HG02571 (cell line): ENCODE measurements at regions not wholly inside any gene's neighbourhood (a gene's known extent, or its start where the extent isn't known, plus 50 kb on each side); places are given as distances from the start of the nearest gene placed in this dataset.
"Not testable (repeated sequence)": the region's sequence is repeated elsewhere in the genome, so short reads cannot be mapped to it uniquely, and the experiment has no call there.

Experiments used
- ATAC-seq: cut with Tn5 transposase; IDR thresholded peaks from one replicate; pipeline ENCODE4 v1.9.1; 2021; ENCODE audit warnings: mild to moderate bottlenecking, moderate library complexity; ENCODE audit not compliant: unreplicated experiment

DNA sequence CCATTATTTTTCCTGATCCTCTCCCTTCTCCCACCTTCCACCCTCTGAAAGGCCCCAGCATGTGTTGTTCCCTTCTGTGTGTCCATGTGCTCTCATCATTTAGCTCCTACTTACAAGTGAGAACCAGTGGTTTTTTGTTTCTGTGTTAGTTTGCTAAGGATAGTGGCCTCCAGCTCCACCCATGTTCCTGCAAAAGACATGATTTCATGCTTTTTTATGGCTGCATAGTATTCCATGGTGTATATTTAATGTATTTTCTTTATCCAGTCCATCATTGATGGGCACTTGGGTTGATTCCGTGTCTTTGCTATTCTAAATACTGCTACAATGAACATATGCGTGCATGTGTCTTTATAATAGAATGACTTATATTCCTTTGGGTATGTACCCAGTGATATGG is 89.4 kb upstream of the C1orf174 start:
- no peak for ATAC-seq

DNA sequence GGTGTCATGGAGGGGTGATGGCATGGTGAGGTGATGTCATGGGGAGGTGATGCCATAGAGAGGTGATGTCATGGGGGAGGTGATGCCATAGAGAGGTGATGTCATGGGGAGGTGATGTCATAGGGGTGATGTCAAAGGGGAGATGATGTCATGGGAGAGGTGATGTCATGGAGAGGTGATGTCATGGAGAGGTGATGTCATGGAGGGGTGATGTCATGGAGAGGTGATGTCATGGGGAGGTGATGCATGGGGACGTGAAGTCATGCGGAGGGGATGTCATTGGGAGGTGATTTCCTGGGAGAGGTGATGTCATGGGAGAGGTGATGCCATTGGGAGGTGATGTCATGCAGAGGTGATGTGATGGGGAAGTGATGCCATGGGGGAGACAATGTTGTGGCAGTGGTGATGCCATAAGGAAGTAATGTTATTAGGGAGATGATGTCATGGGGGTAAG is 92.1 kb upstream of the C1orf174 start:
- ATAC-seq, result no peak

DNA sequence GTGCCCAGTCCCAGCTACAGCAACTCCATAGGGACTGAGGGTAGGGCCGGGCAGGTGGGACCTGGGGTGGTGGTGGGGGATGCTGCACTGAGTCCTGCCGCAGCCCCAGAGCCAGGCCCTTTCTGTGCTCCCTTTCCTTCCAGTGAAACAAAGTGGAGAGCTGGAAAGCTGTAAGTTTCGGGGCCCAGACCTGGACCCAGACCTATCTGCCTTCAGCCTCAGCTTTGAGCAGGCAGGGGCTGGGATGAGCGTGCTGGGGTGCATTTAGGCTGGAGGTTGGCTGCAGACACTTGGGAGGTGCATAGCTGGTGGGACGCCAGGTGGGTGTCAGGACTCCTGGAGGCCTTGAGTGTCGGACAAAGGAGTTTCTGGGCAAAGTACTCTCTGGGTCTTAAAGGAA is 92.7 kb upstream of the C1orf174 start:
- no peak for ATAC-seq

DNA sequence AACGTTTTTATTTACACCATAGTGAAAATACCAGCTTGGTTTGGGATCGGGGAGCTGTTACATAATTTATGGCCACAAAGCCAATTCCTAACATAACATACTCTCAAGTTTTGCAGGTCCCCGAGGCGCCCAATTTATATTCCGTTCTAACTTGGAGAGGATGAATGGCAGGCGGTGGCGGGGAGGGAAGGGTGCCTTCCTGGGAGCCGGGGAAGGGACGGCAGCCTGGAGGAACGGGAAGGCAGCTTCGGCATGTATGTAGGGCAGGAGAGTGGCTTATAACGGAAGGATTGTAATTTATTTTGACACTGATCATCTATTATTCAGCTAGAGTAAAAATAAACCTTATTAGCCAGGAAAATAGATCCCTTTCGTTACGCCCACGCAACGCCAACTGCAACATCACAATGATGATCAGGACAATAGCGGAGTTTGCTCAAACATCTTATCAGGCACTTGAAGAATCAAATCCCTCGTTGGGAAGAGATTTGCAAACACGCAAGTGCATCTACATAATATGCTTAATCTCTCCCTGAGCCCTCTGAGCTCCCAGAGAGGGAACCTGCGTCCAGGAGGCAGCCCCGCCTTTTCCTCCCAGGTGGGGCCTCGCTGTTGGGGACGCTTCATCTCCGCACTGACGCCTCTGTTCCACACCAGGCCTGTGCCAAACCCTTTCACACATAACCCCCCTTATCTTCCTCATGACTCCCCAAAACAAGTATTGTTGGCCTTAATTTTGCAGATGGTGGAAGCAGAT is 93.7 kb upstream of the C1orf174 start:
- ATAC-seq, result no peak

DNA sequence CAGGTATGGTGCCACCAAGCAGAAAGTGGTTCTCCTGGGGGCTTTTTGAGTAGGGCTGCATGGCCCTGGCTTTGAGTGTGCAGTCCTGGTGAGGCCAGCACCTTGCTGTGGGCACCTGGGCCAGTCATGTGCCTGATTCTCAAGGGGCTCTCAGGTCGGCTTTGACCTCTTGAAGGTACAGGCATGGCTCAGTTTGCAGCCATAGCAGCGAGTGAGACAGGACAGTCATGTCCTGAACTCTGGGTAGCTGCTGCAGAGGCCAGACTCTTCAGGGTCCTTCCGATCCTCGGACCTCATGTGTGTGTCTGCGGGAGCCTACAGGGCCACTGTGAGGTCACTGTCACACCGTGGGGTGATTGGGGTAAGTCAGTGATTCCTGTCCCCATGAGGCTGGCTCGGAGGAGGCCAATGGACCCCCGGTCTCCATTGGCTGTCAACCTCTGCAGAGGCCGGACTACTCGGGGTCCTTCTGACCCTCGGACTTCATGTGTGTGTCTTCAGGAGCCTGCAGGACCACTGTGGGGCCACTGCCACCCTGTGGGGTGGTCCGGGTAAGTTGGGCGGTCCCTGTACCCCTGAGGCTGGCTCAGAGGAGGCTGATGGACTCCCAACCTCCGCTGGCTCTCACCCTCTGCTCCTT is 95.2 kb upstream of the C1orf174 start:
- no peak for ATAC-seq

DNA sequence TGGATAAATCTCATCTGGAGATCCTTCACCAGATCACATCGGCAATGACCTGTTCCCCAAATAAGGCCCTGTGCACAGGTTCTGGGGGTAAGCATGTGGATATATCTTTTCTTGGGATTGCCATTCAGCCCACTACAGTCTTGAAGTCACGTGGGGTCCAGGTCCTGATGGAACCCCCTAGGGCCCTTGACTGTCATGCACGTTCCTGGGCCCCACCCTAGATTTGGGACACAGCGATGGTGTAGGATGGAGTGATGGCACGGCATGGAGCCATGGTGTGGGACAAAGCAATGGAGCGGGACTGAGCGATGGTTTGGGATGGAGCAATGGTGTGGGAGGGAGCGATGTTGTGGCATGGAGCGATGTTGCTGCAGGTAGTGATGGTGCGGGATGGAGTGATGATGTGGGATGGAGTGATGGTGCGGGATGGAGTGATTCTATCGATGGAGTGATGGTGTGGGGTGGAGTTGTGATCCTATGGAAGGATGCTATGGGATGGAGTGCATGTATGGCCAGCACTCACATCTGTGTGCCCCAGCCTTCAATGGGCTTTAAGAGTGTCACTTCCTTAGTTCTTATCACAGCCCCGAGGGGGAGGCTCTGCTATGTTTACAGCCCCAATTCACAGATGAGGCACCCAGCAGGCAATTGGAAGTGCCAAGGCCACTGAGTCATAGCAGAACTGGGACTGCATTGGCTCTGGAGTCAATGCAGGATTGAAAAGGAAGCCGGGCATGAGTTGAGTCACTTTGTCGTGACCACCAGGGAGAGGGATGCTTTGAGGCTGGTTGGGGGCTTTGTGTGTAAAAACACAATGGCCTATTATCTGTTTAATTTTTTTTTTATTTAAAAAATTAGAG is 97.0 kb upstream of the C1orf174 start:
- no peak for ATAC-seq

DNA sequence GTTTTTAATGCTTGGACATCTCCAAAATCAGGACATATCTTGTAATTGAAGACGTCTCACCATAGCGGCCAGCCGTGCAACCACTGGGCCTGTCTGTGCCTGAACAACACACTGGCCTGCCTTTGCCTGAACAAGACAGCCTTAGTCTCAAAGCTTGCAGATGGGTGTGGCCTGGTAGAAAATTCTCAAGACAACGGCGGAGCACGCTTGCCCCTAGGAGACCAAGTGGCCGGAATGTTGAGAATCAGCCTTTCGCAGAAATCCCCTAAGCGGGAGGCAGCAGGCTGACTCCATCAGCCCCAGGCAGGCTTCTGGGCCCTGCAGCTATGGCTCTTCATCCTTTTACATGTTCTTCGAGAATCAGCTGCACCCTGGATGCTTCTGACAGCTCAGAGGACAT is 98.0 kb upstream of the C1orf174 start:
- no peak for ATAC-seq

DNA sequence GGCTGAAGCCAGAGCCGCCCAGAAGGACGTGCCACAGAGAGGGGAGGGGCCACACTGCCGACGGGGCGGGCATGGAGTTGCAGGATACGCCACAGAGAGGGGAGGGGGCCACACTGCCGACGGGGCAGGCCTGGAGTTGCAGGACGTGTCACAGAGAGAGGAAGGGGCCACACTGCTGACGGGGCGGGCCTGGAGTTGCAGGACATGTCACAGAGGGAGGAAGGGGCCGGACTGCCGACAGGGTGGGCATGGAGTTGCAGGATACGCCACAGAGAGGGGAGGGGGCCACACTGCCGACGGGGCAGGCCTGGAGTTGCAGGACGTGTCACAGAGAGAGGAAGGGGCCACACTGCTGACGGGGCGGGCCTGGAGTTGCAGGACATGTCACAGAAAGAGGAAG is 99.4 kb upstream of the C1orf174 start:
- not testable (repeated sequence) for ATAC-seq

DNA sequence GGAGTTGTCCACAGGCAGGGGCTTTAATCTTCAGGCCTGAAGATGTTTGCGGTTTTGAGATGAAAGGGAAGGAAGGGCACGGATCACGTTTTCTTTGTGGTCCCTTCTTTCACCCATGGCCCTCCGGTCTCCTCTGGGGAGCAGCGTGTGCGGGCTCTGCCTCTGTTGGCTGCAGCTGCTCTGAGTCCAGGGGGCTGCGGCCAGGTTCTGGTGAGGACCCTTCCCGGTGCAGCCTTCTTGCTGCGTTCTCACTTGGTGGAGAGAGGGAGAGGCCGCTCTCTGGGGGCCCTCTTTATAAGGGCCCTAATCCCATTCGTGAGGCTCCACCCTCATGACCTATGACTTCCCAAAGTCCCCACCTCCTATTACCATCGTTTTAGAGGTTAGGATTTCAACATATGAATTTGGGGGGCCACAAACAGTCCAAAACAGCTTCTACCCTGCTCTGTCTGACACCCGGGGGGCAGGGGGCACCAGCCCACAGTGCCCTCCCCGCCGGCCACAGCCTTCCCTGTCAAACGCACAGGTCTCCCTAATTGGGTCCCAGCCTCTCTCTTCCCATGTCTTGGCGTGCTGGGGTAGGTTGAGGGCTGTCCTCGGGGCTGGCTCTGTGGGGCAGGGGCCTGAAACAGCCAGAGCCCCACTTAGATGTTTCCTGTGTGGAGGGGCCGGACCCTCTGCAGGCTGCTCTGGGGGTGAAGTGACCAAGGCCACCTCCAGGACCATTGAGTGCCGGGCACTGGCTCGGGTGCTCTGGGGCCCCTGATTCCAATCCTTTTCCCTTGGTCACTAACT is 100.1 kb upstream of the C1orf174 start:
- ATAC-seq, result no peak

DNA sequence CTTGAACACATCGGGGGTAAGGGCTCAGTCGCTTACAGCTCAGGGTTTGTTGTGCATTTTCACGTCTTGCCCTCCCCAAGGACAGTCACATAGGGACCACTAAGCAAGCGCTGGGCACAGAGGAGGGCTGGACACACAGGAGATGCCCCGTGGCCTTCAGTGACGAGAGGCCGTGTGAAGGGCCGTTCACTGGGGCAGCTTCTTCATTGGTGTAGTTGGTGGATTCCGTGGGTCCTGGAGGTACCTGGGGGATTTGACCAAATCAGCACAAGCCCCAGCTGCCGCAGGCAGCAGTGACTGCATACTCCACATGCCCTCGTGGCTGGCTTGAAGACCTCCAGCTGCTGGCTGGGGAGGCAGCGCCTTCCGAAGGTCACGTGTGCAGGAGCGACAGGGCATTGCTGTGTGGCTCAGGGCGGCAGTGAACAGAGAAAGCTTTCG is 100.8 kb upstream of the C1orf174 start:
- ATAC-seq, result no peak

DNA sequence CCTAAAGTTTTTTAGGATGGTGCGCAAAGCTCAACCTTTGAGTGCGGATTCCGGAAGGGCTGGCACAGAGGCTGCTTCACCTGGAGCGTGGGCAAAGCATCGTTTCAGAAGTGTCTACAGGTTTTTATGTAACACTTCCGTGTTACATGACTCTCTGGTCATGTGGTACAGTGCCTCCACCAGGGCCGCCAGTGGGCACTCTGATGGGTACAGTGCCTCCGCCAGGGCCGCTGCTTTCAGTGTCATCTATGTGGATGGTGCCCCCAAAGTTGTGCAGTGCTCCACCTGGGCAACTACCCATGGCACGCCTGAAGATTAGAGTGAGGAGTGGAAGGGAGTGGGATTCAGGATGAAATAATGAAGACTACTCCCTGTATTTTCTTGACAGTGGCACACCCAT is 101.4 kb upstream of the C1orf174 start:
- no peak for ATAC-seq

DNA sequence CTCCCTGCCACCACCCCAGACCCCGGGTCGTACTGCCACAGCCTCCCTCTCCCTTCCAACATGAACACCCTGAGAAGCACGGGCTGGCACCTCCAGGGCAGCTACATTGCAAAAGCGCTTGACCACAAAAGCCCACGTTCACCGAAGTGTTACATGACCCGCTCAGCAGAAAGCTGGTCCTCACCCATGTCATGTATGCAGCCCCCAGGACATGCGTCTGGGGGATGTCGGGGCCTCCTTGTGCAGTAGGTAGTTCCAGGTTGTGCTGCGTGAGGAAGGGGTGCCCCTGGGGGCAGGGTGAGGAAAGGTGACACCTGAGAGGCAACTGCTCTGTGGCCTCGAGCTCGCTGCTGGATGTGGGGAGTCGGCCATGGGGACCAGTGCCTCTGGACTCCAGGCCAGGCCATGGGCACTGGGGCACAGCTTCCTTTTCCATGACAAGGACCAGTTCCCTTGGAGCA is 102.0 kb upstream of the C1orf174 start:
- no peak for ATAC-seq

DNA sequence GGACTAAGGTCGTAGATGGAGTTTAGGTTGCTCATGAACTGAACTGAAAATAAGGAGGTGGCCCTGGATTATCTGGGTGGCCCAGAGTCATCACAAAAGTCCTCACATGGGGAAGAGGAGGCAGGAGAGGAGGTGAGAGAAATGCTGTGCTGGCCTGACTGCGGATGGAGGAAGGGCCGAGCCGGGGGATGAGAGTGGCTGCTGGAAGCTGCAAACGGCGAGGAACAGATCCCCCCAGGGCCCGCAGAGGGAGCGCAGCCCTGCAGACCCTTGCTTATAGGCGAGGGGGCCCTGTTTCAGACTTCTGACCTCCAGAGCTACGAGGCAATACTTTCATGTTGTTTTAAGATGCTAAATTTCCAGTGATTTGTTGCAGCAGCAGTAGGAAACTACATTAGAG is 102.7 kb upstream of the C1orf174 start:
- no peak for ATAC-seq

DNA sequence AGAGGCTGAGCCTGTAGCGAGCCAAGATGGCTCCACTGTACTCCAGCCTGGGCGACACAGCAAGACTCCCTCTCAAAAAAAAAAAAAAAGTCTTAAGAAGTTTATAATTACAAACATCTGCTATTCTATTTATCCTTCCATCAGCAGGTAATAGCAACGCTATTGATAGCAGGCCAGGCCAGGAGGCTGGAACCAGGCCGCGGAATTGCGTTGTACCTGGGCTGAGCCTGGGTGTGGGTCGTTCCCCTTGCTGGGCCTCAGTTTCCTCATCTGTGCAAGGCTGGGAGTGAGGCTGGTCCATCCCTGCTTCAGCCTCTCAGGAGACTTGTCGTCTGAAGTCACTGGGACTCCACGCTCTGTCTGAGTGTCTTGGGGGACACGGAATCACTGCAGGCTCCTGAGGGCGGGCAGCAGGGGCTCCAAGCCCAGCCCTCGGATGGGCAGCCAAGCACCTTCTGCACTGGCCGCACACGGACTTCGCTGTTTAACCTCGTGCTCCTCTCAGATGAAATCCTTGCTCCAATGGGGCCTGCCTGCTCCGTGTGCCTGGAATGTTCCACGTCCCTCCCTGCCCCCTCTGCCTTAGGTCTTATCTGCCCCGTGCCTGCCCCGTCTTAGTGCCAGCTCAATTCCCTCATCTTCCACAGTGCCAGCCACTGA is 103.9 kb upstream of the C1orf174 start:
- ATAC-seq, result no peak

DNA sequence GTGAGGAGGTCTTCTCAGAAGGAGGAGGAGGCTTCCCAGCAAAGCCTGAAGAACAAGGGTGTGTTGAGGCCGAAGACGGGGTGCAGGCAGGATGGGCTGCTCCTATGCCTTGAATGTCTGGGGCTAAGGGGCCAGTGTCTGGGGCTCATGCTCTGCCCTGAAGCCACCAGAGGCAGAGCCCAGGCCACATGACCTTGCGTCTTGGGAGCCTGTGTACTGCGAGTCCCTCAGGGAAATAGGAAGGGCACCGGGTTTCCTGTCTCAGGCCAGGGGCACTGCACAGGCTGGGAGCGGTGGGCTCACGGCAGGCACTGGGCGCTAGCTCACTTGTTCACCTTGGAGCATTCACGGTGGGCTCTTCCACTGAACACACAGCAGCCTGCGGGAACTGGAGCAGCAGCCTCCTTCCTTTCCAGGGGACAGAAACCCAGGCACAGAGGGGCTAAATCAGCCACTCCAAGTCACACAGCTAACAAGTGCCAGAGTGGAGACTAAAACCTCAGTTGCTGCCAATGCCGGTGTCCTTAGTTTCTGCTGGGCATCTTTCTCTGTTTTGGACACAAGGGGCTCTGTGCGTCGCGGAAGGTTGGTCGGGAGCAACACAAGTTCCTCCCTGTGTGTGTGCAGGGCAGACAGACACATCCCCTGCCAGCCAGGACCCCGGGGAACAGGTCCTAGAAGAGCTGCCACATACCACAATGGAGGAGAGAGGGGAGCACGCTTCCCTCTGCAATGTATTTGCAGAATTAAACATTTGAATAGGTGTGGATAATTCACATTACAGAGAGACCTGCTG is 104.8 kb upstream of the C1orf174 start:
- no peak for ATAC-seq

DNA sequence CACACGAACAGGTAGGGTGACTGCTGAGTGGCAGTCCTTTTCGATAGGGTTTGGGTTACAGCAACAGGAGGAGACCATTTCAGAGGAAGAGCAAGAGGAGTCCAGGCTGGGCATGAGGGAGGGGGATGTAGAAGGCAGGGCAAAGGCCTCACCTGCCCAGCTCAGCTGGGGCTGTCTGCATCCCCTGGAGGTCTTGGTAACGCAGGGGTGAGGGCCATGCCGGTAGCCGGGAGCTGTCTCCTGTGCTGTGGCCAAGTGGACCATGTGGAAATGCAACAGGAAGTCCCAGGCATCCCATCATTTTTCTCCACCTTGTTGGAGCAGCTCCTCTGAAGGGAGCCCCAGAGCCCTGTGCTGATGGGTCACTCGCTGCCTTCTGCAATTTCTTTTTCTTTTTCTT is 105.4 kb upstream of the C1orf174 start:
- ATAC-seq, result no peak

DNA sequence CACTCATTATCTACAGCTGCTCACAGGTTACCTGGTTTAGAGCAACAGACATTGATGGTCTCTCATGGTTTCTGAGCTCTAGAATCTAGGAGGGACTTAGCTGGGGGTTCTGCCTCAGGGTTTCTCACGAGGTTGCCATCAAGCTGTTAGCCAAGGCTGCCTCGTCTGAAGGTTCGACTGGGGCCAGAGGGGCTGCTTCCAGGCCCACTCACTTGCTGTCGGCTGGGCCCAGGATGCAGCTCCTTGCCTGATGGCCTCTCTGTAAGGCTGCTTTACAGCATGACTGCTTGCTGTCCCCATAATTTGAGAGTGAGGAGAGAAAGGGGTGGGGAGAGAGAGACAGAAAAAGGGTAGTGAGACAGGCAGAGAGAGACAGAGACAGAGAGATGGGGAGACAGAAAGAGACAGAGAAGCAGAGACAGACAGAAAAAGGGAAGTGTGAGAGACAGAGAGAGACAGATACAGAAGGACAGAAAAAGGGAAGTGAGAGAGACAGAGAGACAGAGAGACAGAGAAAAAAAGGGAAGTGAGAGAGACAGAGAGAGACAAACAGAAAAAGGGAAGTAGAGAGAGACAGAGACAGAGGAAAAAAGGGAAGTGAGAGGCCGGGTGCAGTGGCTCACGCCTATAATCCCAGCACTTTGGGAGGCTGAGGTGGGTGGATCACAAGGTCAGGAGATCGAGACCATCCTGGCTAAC is 106.8 kb upstream of the C1orf174 start:
- no peak for ATAC-seq

DNA sequence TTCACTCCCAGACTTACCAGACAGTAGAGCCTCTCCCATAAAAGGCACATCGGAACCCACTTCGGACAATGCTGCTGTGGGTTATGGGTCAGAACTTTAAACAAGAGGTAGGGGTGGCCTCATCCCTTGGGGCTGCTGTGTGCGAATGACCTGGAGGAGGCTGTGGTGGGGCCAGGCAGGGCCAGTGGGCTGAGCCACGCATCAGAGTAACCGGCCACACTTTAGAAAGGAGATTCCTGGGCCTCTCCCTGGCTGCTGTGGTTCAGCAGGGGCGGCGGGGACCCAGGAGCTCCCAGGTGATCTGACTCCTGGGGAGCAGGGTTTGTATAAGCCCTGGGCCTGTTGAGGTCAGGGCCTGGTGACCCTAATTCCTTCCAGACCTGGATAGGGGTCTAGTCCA is 110.2 kb upstream of the C1orf174 start:
- ATAC-seq, result no peak
